CD1c-positive myeloid dendritic cell (primary cell): ENCODE measurements at regions not wholly inside any gene's neighbourhood (a gene's known extent, or its start where the extent isn't known, plus 50 kb on each side); places are given as distances from the start of the nearest gene placed in this dataset.

ENCODE experiments used
- DNase-seq: peaks from one replicate; pipeline ENCODE4 v3.0.0-alpha.2; 2016; ENCODE audit errors: extremely low spot score

- no peak for DNase-seq
Measured at GRCh38 chr3:181855825-181856224, 144.1 kb downstream of the SOX2 start.

GRCh38 chr3:181859518-181859917, 147.8 kb downstream of the SOX2 start:
- DNase-seq: no peak

GRCh38 chr3:181860235-181860634, 148.5 kb downstream of the SOX2 start:
- DNase-seq: no peak

- DNase-seq: no peak
Measured at GRCh38 chr3:181862502-181862901, 150.8 kb downstream of the SOX2 start.

- DNase-seq: no peak
Measured at GRCh38 chr3:181868576-181869082, 156.9 kb downstream of the SOX2 start.

GRCh38 chr3:181872887-181873286, 161.2 kb downstream of the SOX2 start:
- DNase-seq: no peak

GRCh38 chr3:181879926-181880325, 168.2 kb downstream of the SOX2 start:
- DNase-seq: no peak

- no peak for DNase-seq
Measured at GRCh38 chr3:181880331-181880730, 168.6 kb downstream of the SOX2 start.

GRCh38 chr3:181881749-181882148, 170.0 kb downstream of the SOX2 start:
- DNase-seq: no peak

- no peak for DNase-seq
Measured at GRCh38 chr3:181885868-181886630, 174.3 kb downstream of the SOX2 start.

- no peak for DNase-seq
Measured at GRCh38 chr3:181886676-181887075, 175.0 kb downstream of the SOX2 start.

- no peak for DNase-seq
Measured at GRCh38 chr3:181887685-181888084, 176.0 kb downstream of the SOX2 start.

- DNase-seq: no peak
Measured at GRCh38 chr3:181888234-181888633, 176.5 kb downstream of the SOX2 start.

- no peak for DNase-seq
Measured at GRCh38 chr3:181892848-181893247, 181.1 kb downstream of the SOX2 start.

GRCh38 chr3:181896605-181897004, 184.9 kb downstream of the SOX2 start:
- no peak for DNase-seq

- DNase-seq: no peak
Measured at GRCh38 chr3:181899702-181900101, 188.0 kb downstream of the SOX2 start.

- DNase-seq: no peak
Measured at GRCh38 chr3:181901626-181902025, 189.9 kb downstream of the SOX2 start.

- DNase-seq: no peak
Measured at GRCh38 chr3:181906338-181906737, 194.6 kb downstream of the SOX2 start.

- no peak for DNase-seq
Measured at GRCh38 chr3:181909241-181909640, 197.5 kb downstream of the SOX2 start.

- no peak for DNase-seq
Measured at GRCh38 chr3:181912384-181912783, 200.7 kb downstream of the SOX2 start.

- DNase-seq: no peak
Measured at GRCh38 chr3:181913254-181913653, 201.5 kb downstream of the SOX2 start.

- no peak for DNase-seq
Measured at GRCh38 chr3:181915551-181915950, 203.8 kb downstream of the SOX2 start.

- DNase-seq: no peak
Measured at GRCh38 chr3:181916013-181916412, 204.3 kb downstream of the SOX2 start.

GRCh38 chr3:181917027-181917426, 205.3 kb downstream of the SOX2 start:
- no peak for DNase-seq
